Fibroblast of the aortic adventitia (primary cell): ENCODE measurements at regions not wholly inside any gene's neighbourhood (a gene's known extent, or its start where the extent isn't known, plus 50 kb on each side); places are given as distances from the start of the nearest gene placed in this dataset.

Source experiments
- DNase-seq: peaks from one replicate; pipeline ENCODE4 v3.0.0-alpha.2; 2010; ENCODE audit warnings: low read depth
- H3K4me3 ChIP-seq: 2 replicates; pipeline ENCODE4 v1.5.1; 2011; ENCODE audit warnings: low read depth, mild to moderate bottlenecking, control low read depth, low read length, moderate library complexity
- CTCF ChIP-seq: IDR thresholded peaks from 2 replicates; pipeline ENCODE4 v1.5.1; 2011; ENCODE audit warnings: mild to moderate bottlenecking, low read length, control low read depth, inconsistent platforms; ENCODE audit not compliant: insufficient read depth

- no peak for DNase-seq
- H3K4me3 ChIP-seq: no peak overlapping the region
- TF ChIP-seq CTCF: no peak
Measured at GRCh38 chr16:73993878-73994277, 302.7 kb upstream of the PSMD7 start.

- H3K4me3 ChIP-seq: no peak overlapping the region
- TF ChIP-seq CTCF: no peak
- no peak for DNase-seq
Measured at GRCh38 chr16:73978407-73978784, 318.2 kb upstream of the PSMD7 start.

- TF ChIP-seq CTCF: no peak
Measured at GRCh38 chr16:73976644-73977043, 320.0 kb upstream of the PSMD7 start.

GRCh38 chr16:73973174-73973573 lies 323.4 kb upstream of the PSMD7 start:
- DNase-seq: no peak
- no peak for TF ChIP-seq CTCF
- no peak overlapping the region for H3K4me3 ChIP-seq

More at GRCh38 chr16:73976644-73977043, 320.0 kb upstream of the PSMD7 start:
- H3K4me3 ChIP-seq: no peak overlapping the region
- no peak for DNase-seq

GRCh38 chr16:73966851-73967250 lies 329.8 kb upstream of the PSMD7 start:
- no peak overlapping the region for H3K4me3 ChIP-seq
- TF ChIP-seq CTCF: no peak
- DNase-seq: no peak

- no peak for DNase-seq
- no peak for TF ChIP-seq CTCF
- H3K4me3 ChIP-seq: no peak overlapping the region
Measured at GRCh38 chr16:73965591-73965990, 331.0 kb upstream of the PSMD7 start.

GRCh38 chr16:73956587-73957494 lies 339.8 kb upstream of the PSMD7 start:
- no peak overlapping the region for H3K4me3 ChIP-seq
- TF ChIP-seq CTCF: peak; percentile 87

More at GRCh38 chr16:73956587-73957494, 339.8 kb upstream of the PSMD7 start:
- peak; percentile 65 for DNase-seq
